Sigmoid colon (tissue), 4 donors: ENCODE measurements at regions not wholly inside any gene's neighbourhood (a gene's known extent, or its start where the extent isn't known, plus 50 kb on each side); places are given as distances from the start of the nearest gene placed in this dataset.

Experiments used
- EP300 ChIP-seq, 4 donors: sonication (generic); formaldehyde crosslinking; IDR thresholded peaks; one replicate each; pipeline ENCODE4 v1.6.1; 2017; ENCODE audit warnings: antibody characterized with exemption in 4 of 4
- POLR2A ChIP-seq, 2 donors: fragments of 450-650 bp; IDR thresholded peaks; one replicate each; pipeline ENCODE4 v1.6.1; 2016; ENCODE audit warnings: antibody characterized with exemption in 2 of 2, mild to moderate bottlenecking in 2 of 2, moderate library complexity in 2 of 2
- POLR2AphosphoS5 ChIP-seq, 4 donors: sonication (generic); formaldehyde crosslinking; IDR thresholded peaks; one replicate each; pipeline ENCODE4 v1.6.1; 2017; ENCODE audit warnings: antibody characterized with exemption in 4 of 4
- TF ChIP-seq, protein P1 (sequence below), 4 experiments: fragments of 450-650 bp in 3 of 4; fragments of 200-600 bp in 1 of 4; IDR thresholded peaks; one replicate each; pipeline ENCODE4 v1.5.1; 2016 to 2019; ENCODE audit warnings: antibody characterized with exemption in 4 of 4, mild to moderate bottlenecking in 3 of 4, moderate library complexity in 2 of 4

DNA sequence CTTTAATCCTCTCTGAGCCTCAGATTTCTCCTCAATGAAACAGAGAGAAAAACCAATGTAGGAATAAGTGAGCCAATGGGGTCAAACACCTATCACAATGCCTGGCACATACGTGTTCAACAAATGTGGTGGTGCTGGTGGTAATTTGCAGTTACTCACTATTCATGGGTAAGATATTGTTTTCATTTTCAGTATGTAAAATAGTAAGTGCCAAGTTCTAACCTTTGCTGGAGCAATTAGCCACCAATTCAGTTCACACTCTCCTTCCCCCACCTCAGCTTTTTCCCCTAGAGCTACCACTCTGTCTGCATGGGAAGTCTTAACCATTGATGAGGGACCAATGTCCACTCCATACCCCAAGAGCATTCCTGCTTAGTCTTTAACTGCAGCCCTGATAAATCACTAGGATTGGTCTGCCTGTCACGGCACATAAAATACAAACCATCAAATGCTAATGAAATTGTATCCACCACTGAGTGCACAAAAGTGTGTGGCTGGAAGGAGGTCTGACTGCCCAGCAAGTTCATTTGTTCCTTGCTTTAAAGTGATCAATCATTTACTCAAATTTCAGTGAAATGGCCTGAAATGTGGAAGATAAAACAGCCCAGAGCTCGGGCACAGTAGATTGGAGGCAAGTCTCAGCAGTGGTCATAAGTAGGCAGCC, 187.4 kb upstream of the API5 start:
- TF ChIP-seq, protein P1, sequence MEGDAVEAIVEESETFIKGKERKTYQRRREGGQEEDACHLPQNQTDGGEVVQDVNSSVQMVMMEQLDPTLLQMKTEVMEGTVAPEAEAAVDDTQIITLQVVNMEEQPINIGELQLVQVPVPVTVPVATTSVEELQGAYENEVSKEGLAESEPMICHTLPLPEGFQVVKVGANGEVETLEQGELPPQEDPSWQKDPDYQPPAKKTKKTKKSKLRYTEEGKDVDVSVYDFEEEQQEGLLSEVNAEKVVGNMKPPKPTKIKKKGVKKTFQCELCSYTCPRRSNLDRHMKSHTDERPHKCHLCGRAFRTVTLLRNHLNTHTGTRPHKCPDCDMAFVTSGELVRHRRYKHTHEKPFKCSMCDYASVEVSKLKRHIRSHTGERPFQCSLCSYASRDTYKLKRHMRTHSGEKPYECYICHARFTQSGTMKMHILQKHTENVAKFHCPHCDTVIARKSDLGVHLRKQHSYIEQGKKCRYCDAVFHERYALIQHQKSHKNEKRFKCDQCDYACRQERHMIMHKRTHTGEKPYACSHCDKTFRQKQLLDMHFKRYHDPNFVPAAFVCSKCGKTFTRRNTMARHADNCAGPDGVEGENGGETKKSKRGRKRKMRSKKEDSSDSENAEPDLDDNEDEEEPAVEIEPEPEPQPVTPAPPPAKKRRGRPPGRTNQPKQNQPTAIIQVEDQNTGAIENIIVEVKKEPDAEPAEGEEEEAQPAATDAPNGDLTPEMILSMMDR (IDR thresholded peaks at IDR 0.05): no peak
- TF ChIP-seq POLR2AphosphoS5 (IDR thresholded peaks at IDR 0.05) (no peak), POLR2A (IDR thresholded peaks at IDR 0.05) (no peak), EP300 (IDR thresholded peaks at IDR 0.05) (no peak)
